HepG2 (cell line): ENCODE measurements at regions not wholly inside any gene's neighbourhood (a gene's known extent, or its start where the extent isn't known, plus 50 kb on each side); places are given as distances from the start of the nearest gene placed in this dataset.

Experiments
- ATAC-seq: fragments of 200-7000 bp; cut with Tn5 transposase; 3 replicates; pipeline ENCODE4 v1.9.1; 2020; ENCODE audit warnings: mild to moderate bottlenecking, moderate library complexity
- BruUV-seq: library from RNA; stranded (reverse); fragments of 400-500 nt; replicated peaks from 2 replicates; lab custom pipeline; 2021; lab: Mats Ljungman, UMichigan
- CTCF ChIA-PET: fragments of 300-600 bp; formaldehyde crosslinking; extraction: SDS; loops from one replicate; lab custom pipeline; 2021; ENCODE audit warnings: low total read pairs, inconsistent platforms, low intra/inter-chr PET ratio; lab: Yijun Ruan, JAX
- POLR2A ChIA-PET: fragments of 350-600 bp; sonication (Branson Sonifier 250); formaldehyde crosslinking; loops from one replicate; lab custom pipeline; 2020; ENCODE audit warnings: antibody characterized with exemption, inconsistent platforms; lab: Yijun Ruan, JAX
- DNase-seq: peaks from one replicate; pipeline ENCODE4 v3.0.0-alpha.2; 2015; ENCODE audit warnings: low spot score
- FAIRE-seq: peaks from 3 replicates; lab custom pipeline; 2011; peaks lifted over from hg19 to GRCh38; lab: Jason Lieb, UNC
- H2AFZ ChIP-seq: one replicate; pipeline ENCODE4 v1.6.1; 2011; ENCODE audit warnings: low read length, inconsistent platforms
- H3K27ac ChIP-seq: fragments of 300-600 bp; 3 replicates; pipeline ENCODE4 v1.8.0; 2011; ENCODE audit warnings: mixed run types, mild to moderate bottlenecking, mixed read lengths, low read length, inconsistent platforms; ENCODE audit not compliant: insufficient read depth; ENCODE audit errors: extremely low read length
- H3K27me3 ChIP-seq, 2 experiments: fragments of 200-600 bp in 1 of 2; 2 replicates in 1 of 2; 3 replicates in 1 of 2; pipeline versions ENCODE4 v1.6.0 to v1.8.0; 2011; ENCODE audit warnings: low read length in 2 of 2, mild to moderate bottlenecking in 2 of 2, moderate library complexity in 2 of 2, inconsistent platforms in 1 of 2; ENCODE audit not compliant: insufficient read depth in 2 of 2, control insufficient read depth in 1 of 2
- H3K36me3 ChIP-seq, 2 experiments: fragments of 200-600 bp in 1 of 2; replicated peaks in 1 of 2; 2 replicates in 1 of 2; 3 replicates in 1 of 2; pipeline versions ENCODE4 v1.5.1 to v1.8.0; 2011; ENCODE audit warnings: low read length in 2 of 2, inconsistent platforms in 1 of 2; ENCODE audit not compliant: insufficient read depth in 2 of 2, control insufficient read depth in 1 of 2
- H3K4me1 ChIP-seq: 2 replicates; pipeline ENCODE4 v1.5.1; 2012; ENCODE audit warnings: low read length, inconsistent platforms; ENCODE audit not compliant: insufficient read depth
- H3K4me2 ChIP-seq: 2 replicates; pipeline ENCODE4 v1.6.0; 2011; ENCODE audit warnings: low read depth, low read length, inconsistent platforms
- H3K4me3 ChIP-seq, 3 experiments: fragments of 200-600 bp in 1 of 3; sonication (generic), shearing (Covaris generic) in 1 of 3; replicated peaks in 1 of 3; 2 replicates each; pipeline ENCODE4 v1.5.1; 2011 to 2016; ENCODE audit warnings: low read length in 3 of 3, inconsistent platforms in 2 of 3, low read depth in 2 of 3, mild to moderate bottlenecking in 2 of 3, control low read depth in 1 of 3, mixed read lengths in 1 of 3; ENCODE audit not compliant: insufficient read depth in 1 of 3
- H3K79me2 ChIP-seq: one replicate; pipeline ENCODE4 v1.6.1; 2011; ENCODE audit warnings: low read length, inconsistent platforms; ENCODE audit not compliant: insufficient read depth
- H3K9ac ChIP-seq: 2 replicates; pipeline ENCODE4 v1.6.0; 2011; ENCODE audit warnings: mild to moderate bottlenecking, low read depth, low read length, inconsistent platforms; ENCODE audit not compliant: insufficient read depth
- H3K9me3 ChIP-seq: 2 replicates; pipeline ENCODE4 v1.5.1; 2012; ENCODE audit warnings: mild to moderate bottlenecking, low read length
- H4K20me1 ChIP-seq: 2 replicates; pipeline ENCODE4 v1.6.0; 2011; ENCODE audit warnings: inconsistent platforms, mild to moderate bottlenecking, low read length, moderate library complexity; ENCODE audit not compliant: insufficient read depth
- DNMT3B ChIP-seq: conservative IDR thresholded peaks from 2 replicates; pipeline ENCODE4 v1.6.1; 2016; ENCODE audit warnings: missing biosample characterization, control low read depth
- KLF9 ChIP-seq: IDR thresholded peaks from 2 replicates; pipeline ENCODE4 v1.6.1; 2016; ENCODE audit warnings: low read depth
- MAFF ChIP-seq: IDR thresholded peaks from 2 replicates; pipeline ENCODE4 v1.6.1; 2011; ENCODE audit warnings: low read depth, low read length, improper control_type of control experiment
- MYC ChIP-seq: sonication (generic); formaldehyde crosslinking; IDR thresholded peaks from 2 replicates; pipeline ENCODE4 v1.9.0; 2021; ENCODE audit warnings: missing genetic modification reagents, borderline replicate concordance
- NAIF1 ChIP-seq: sonication (generic); formaldehyde crosslinking; IDR thresholded peaks from 2 replicates; pipeline ENCODE4 v1.5.0; 2020; ENCODE audit warnings: mild to moderate bottlenecking, missing genetic modification reagents, borderline replicate concordance
- SOX13 ChIP-seq, 3 experiments: fragments of 450-650 bp in 1 of 3; sonication (generic) in 1 of 3; formaldehyde crosslinking in 1 of 3; IDR thresholded peaks in 2 of 3; conservative IDR thresholded peaks in 1 of 3; 2 replicates each; pipeline versions ENCODE4 v1.5.0 to v1.6.1; 2016 to 2020; ENCODE audit warnings: antibody characterized with exemption in 1 of 3, mild to moderate bottlenecking in 1 of 3, missing compliant biosample characterization in 1 of 3, missing genetic modification reagents in 1 of 3, moderate library complexity in 1 of 3
- ZNF75D ChIP-seq: sonication (generic); formaldehyde crosslinking; IDR thresholded peaks from 2 replicates; pipeline ENCODE4 v1.8.1; 2023; ENCODE audit warnings: missing genetic modification reagents, mild to moderate bottlenecking, borderline replicate concordance
- WGBS: methylation state at CpG from one replicate; pipeline ENCODE4 v1.1.6; 2017; ENCODE audit warnings: low lambda C conversion rate; 5-methylcytosine and 5-hydroxymethylcytosine counted together
- in situ Hi-C: cut with HindIII; loops from 2 replicates; pipeline ENCODE4 v1.10.0; 2017; ENCODE audit warnings: low pct_unique_long_range_greater_than_20kb; ENCODE audit not compliant: extremely low pct_ligation_motif_present
- intact Hi-C: fragments of 100-400 bp; cut with micrococcal nuclease; formaldehyde crosslinking; loops from one replicate; pipeline ENCODE4 v1.10.0; 2022; ENCODE audit not compliant: unreplicated experiment
- TF ChIP-seq, protein P1 (sequence below): IDR thresholded peaks from 2 replicates; pipeline ENCODE4 v1.6.1; 2016; ENCODE audit warnings: low read depth, missing genetic modification reagents, missing compliant biosample characterization
- TF ChIP-seq, protein P2 (sequence below): sonication (generic); formaldehyde crosslinking; IDR thresholded peaks from 2 replicates; pipeline ENCODE4 v1.5.0; 2020; ENCODE audit warnings: missing genetic modification reagents

DNA sequence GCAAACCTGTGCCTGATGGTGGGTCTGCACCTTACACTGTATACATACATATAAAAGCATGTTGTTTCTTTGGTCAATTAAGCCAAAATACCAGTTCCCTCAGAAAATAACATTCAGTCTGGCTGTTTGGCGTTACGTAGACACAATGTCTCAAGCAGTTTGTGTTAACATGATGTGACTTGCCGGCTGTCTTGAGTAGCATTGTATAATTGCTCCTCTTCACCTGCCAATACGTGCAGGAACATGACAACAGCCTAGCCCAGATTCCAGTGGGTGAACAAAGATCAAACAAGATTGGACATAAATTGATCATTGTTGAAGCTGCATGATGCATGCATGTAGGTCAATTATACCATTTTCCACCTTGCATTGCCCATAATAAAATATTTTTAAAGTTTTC, 102.3 kb downstream of the F11 start:
- ChIA-PET CTCF (no interaction called here), POLR2A (no interaction called here)
- Histone ChIP-seq H2AFZ (no peak overlapping the region), H3K27ac (no peak overlapping the region)
- no peak for TF ChIP-seq KLF9 (CRISPR knock-in tag)
- no peak for TF ChIP-seq MYC (CRISPR knock-in tag)
- TF ChIP-seq NAIF1 (CRISPR knock-in tag), result no peak
- TF ChIP-seq, protein P1, sequence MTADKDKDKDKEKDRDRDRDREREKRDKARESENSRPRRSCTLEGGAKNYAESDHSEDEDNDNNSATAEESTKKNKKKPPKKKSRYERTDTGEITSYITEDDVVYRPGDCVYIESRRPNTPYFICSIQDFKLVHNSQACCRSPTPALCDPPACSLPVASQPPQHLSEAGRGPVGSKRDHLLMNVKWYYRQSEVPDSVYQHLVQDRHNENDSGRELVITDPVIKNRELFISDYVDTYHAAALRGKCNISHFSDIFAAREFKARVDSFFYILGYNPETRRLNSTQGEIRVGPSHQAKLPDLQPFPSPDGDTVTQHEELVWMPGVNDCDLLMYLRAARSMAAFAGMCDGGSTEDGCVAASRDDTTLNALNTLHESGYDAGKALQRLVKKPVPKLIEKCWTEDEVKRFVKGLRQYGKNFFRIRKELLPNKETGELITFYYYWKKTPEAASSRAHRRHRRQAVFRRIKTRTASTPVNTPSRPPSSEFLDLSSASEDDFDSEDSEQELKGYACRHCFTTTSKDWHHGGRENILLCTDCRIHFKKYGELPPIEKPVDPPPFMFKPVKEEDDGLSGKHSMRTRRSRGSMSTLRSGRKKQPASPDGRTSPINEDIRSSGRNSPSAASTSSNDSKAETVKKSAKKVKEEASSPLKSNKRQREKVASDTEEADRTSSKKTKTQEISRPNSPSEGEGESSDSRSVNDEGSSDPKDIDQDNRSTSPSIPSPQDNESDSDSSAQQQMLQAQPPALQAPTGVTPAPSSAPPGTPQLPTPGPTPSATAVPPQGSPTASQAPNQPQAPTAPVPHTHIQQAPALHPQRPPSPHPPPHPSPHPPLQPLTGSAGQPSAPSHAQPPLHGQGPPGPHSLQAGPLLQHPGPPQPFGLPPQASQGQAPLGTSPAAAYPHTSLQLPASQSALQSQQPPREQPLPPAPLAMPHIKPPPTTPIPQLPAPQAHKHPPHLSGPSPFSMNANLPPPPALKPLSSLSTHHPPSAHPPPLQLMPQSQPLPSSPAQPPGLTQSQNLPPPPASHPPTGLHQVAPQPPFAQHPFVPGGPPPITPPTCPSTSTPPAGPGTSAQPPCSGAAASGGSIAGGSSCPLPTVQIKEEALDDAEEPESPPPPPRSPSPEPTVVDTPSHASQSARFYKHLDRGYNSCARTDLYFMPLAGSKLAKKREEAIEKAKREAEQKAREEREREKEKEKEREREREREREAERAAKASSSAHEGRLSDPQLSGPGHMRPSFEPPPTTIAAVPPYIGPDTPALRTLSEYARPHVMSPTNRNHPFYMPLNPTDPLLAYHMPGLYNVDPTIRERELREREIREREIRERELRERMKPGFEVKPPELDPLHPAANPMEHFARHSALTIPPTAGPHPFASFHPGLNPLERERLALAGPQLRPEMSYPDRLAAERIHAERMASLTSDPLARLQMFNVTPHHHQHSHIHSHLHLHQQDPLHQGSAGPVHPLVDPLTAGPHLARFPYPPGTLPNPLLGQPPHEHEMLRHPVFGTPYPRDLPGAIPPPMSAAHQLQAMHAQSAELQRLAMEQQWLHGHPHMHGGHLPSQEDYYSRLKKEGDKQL, result no peak
- TF ChIP-seq SOX13 (IDR thresholded peaks at IDR 0.05), result no peak
- TF ChIP-seq SOX13 (CRISPR knock-in tag; conservative IDR thresholded peaks at IDR 0.05 in 1 of 2, IDR thresholded peaks at IDR 0.05 in 1 of 2), result no peak
- no peak for TF ChIP-seq DNMT3B (CRISPR knock-in tag)
- TF ChIP-seq, protein P2, sequence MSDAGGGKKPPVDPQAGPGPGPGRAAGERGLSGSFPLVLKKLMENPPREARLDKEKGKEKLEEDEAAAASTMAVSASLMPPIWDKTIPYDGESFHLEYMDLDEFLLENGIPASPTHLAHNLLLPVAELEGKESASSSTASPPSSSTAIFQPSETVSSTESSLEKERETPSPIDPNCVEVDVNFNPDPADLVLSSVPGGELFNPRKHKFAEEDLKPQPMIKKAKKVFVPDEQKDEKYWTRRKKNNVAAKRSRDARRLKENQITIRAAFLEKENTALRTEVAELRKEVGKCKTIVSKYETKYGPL, result no peak
- no peak for TF ChIP-seq ZNF75D (CRISPR knock-in tag)
- no peak for TF ChIP-seq MAFF
- TF ChIP-seq, all 625 proteins: peak for 0
- no peaks in the 10 kb centered on the region for H4K20me1 ChIP-seq
- H3K4me1 ChIP-seq, result no peaks in the 10 kb centered on the region
- no peak overlapping the region for H3K4me2 ChIP-seq
- no peak for FAIRE-seq
- H3K9ac ChIP-seq, result no peak overlapping the region
- H3K79me2 ChIP-seq, result no peaks in the 10 kb centered on the region
- no TSS peak for BruUV-seq
- in situ Hi-C loops (no loop called here), intact Hi-C loops (no loop called here)
- DNase-seq, result no peak
- no peaks in the 10 kb centered on the region for H3K27me3 ChIP-seq
- peaks cover 14% of the 10 kb centered on the region for H3K9me3 ChIP-seq
- no peak for ATAC-seq
- WGBS, result 23% methylated on average over 4 of the region's 4 CpGs
- no peak overlapping the region for H3K4me3 ChIP-seq
- no peaks in the 10 kb centered on the region for H3K36me3 ChIP-seq
